Dermis microvascular lymphatic vessel endothelial cell (primary cell): ENCODE measurements at regions not wholly inside any gene's neighbourhood (a gene's known extent, or its start where the extent isn't known, plus 50 kb on each side); places are given as distances from the start of the nearest gene placed in this dataset.
"Not testable (repeated sequence)": the region's sequence is repeated elsewhere in the genome, so short reads cannot be mapped to it uniquely, and the experiment has no call there.

Experiments used
- DNase-seq, 2 donors: peaks; one replicate each; pipeline versions ENCODE4 v3.0.0 to v3.0.0-alpha.2; 2010; ENCODE audit warnings: low read depth in 2 of 2

- DNase-seq = no peak
These were observed 121.2 kb upstream of the TET2 start for GRCh38 chr4:105025263-105026017.

- DNase-seq = no peak
These were observed 109.7 kb upstream of the TET2 start for GRCh38 chr4:105036991-105037390.

- DNase-seq = no peak
These were observed 104.2 kb upstream of the TET2 start for GRCh38 chr4:105042451-105042850.

DNA sequence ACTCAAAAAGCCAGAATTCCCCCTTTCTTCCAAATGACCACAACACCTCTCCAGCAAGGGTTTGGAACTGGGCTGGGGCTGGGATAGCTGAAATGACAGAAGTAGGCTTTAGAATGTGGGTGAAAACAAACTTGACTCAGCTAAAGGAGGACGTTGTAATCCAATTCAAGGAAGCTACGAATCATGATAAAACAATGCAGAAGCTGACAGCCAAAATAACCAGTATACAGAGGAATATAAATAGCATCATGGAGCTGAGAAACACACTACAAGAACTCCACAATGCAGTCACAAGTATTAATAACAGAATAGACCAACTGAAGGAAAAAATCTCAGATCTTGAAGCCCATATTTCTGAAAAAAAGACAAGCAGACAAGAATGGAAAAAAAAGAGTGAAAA is 95.8 kb upstream of the TET2 start:
- peak; percentile 17 to 61 for DNase-seq

DNA sequence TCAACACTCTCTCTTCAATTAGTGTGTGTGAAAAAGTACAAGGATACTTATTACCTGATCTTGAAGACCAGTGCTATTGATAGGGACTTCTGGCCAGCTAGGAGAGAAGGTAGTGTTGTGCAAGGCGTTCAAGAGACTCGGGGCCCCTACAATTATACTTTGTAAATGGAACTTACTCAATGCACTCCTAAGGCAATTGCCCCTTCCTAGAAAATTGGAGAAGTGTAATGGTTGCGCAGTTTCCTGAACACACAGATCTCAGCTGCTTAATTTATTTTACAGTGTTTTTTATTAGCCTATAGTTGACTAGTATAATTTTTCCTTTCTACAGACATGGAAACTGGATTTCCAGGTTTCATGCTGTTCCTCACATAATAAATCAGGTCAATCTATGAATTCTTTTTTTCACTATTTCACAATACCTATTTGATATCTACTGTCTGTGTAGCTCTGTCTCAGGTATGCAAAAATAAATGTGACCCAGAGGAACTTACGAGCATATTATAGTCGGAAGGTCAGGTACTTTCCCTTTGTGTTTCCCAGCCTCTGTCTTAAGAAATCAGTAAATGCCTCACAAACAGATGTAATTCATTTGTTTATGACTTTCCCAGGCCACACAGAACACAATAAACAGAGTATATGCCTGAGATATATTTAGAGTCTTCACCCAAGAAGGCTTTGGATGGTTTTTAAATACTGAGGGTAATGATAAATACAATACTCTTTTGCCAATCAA is 89.1 kb upstream of the TET2 start:
- DNase-seq = no peak

- DNase-seq = no peak
These were observed 88.4 kb upstream of the TET2 start for GRCh38 chr4:105058177-105058812.

GRCh38 chr4:105059337-105059736 is 87.3 kb upstream of the TET2 start:
- DNase-seq = no peak

DNA sequence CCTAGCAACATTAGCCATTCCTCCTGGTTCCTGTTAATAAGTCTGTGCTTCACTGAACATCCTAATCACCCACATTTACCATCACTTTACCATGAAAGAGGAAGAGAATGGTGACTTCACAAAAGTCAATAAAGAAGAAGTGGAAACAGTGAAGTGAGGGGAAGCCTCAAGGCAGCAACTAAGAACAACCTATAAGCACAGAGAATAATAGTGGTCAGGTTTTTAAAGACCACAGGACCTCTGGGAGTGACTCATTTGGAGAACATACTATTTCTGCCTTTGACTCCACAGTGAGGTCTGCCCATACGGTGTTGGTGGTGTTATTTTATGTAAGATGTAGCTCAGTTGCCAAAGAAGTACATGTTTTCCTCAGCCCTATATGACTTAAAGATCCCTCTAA is 86.0 kb upstream of the TET2 start:
- DNase-seq = peak in 1 of 2 donors; percentile 39

DNA sequence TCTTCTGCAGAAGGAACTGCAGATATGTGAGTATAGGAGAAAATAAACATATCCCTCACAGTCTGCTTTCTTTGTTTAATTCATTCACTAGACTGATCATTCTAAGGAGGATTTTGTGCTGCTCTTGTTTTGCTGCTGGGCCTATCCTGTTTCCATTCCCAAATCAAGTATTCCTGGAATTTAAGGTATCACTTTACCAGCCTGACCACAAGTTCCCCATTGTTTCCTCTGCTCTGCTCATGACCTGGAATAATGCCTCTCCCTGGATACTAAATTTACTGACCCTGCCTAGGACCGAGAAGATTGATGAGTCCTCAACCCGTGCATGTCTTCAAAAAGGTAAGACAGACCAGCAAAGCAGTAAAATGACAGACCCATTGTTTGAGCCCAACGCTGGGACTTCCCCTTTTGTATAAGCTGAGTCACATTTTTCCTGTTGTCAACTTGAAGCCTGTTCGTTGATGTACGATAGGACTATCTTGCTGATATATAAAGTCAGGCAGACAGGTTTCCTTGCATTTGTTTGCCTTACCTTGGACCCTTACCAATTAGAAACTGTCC is 85.5 kb upstream of the TET2 start:
- DNase-seq = peak; percentile 66 to 89

GRCh38 chr4:105061731-105062130 is 84.9 kb upstream of the TET2 start:
- DNase-seq = peak; percentile 45 to 55

DNA sequence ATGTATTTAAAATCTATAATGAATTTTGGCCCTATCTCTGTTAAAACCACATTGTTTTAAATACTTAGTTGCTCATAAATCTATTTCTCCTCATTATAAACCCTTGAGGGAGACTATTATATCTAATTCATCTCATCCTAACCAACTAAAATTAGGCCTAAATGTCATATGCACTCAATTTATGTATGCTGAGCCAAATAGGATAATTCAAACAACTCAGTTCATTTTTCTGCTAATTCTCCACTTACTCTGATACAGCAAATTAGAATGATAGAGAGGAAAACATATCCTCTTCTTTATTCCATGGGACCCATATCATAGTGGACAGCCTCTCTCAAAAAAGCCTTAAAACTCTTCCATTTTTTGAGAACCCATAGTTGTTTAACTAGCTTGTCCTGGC is 80.3 kb upstream of the TET2 start:
- DNase-seq = no peak

DNA sequence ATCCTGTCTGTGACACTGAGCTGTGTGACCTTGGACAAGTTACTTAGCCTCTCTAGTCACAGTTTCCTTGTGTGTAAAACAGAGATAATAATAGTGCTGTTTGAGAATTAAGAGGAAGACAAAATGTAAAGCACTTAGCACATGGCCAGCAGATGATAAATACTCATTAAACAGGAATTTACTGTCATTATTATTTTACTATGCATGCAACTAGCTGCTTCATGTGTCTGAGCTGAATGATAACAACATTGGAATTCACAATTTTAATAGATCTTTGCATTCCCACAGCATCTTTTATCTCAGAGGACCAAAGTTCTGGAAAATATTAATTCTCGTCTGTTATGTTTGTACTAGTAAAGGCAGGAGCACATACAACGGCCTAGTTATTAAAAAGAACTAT is 79.2 kb upstream of the TET2 start:
- no peak for DNase-seq

GRCh38 chr4:105067946-105068345 is 78.7 kb upstream of the TET2 start:
- DNase-seq = no peak

- DNase-seq = no peak
These were observed 78.2 kb upstream of the TET2 start for GRCh38 chr4:105068516-105068915.

DNA sequence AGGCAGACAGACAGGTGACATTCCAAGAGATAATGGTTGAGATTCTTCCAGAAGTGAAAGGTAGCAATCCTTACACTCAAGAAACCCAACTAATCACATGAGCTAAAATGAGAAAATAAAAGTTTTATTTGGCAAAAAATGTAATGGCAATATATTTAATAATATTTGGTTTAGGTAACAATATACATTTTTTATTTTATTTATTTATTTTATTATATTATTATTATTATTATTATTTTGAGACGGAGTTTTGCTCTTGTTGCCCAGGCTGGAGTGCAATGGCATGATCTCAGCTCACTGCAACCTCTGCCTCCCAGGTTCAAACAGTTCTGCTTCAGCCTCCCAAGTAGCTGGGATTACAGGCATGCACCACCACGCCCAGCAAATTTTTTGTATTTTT is 74.6 kb upstream of the TET2 start:
- not testable (repeated sequence) for DNase-seq

GRCh38 chr4:105074097-105074496 is 72.6 kb upstream of the TET2 start:
- DNase-seq = no peak

- DNase-seq = no peak
These were observed 71.6 kb upstream of the TET2 start for GRCh38 chr4:105075045-105075444.

- DNase-seq = peak in 1 of 2 donors; percentile 5
These were observed 58.4 kb upstream of the TET2 start for GRCh38 chr4:105088110-105088879.

DNA sequence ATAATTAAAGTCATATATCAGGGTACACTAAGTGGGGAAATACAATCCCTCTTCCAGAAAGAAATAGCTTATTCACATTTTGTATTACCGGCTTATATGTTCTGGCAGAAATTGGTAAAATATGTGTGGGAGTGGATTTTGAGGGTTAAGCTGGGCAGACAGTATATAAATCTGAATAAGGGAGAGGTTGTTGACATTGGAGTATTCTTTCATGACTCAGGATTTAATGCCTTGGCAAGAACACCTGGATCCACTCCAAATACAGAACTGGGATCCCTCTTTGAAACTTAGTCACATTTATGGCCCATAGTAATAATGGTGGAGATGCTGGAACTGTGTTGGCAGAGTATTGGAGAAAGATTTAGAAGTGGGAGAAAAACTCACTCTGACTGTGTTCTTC is 54.3 kb upstream of the TET2 start:
- DNase-seq = peak; percentile 64 to 86

DNA sequence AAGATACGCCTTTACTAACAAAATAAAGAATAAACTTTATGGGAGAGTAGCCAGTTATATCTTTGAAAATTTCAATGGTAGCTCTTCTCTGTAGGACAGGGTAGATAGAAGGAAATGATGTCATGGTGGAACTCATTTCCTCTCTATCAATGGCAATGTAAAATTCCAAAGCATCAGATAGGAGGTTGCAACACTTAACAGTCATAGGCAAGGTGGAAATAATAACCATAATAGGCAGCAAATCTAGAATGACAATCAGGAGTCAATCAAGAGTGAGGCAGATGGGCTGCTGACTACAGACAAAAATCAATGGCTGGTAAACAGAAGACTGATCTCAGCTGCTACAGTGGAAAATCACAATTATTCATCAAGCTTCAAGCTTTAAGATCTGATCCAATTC is 53.9 kb upstream of the TET2 start:
- DNase-seq = peak; percentile 44 to 92

GRCh38 chr4:105093975-105094374 is 52.7 kb upstream of the TET2 start:
- DNase-seq = no peak
